Mesodermal cell (in vitro differentiated cells): ENCODE measurements at regions not wholly inside any gene's neighbourhood (a gene's known extent, or its start where the extent isn't known, plus 50 kb on each side); places are given as distances from the start of the nearest gene placed in this dataset.

Experiments
- H3K27ac ChIP-seq: 2 replicates; pipeline ENCODE4 v1.7.0; 2013; ENCODE audit warnings: mild to moderate bottlenecking, low read depth, low read length, moderate library complexity; ENCODE audit not compliant: severe bottlenecking
- H3K36me3 ChIP-seq: 2 replicates; pipeline ENCODE4 v1.7.1; 2013; ENCODE audit warnings: mild to moderate bottlenecking, low read length, moderate library complexity; ENCODE audit not compliant: control insufficient read depth, insufficient read depth
- H3K4me1 ChIP-seq: one replicate; pipeline ENCODE4 v1.7.1; 2013; ENCODE audit warnings: mild to moderate bottlenecking, low read length; ENCODE audit not compliant: insufficient read depth, control insufficient read depth, poor library complexity, severe bottlenecking
- H3K4me3 ChIP-seq: 2 replicates; pipeline ENCODE4 v1.7.0; 2013; ENCODE audit warnings: low read length, control low read depth, mild to moderate bottlenecking; ENCODE audit not compliant: insufficient read depth, poor library complexity, severe bottlenecking; ENCODE audit errors: extremely low read depth
- H3K9me3 ChIP-seq: 2 replicates; pipeline ENCODE4 v1.7.1; 2013; ENCODE audit warnings: mild to moderate bottlenecking, low read length, moderate library complexity; ENCODE audit not compliant: control insufficient read depth
- WGBS, 2 experiments: methylation state at CpG; one replicate each; pipeline ENCODE4 v1.1.5; 2013; ENCODE audit warnings: missing lambda C conversion rate in 2 of 2; ENCODE audit not compliant: insufficient coverage in 2 of 2; 5-methylcytosine and 5-hydroxymethylcytosine counted together

DNA sequence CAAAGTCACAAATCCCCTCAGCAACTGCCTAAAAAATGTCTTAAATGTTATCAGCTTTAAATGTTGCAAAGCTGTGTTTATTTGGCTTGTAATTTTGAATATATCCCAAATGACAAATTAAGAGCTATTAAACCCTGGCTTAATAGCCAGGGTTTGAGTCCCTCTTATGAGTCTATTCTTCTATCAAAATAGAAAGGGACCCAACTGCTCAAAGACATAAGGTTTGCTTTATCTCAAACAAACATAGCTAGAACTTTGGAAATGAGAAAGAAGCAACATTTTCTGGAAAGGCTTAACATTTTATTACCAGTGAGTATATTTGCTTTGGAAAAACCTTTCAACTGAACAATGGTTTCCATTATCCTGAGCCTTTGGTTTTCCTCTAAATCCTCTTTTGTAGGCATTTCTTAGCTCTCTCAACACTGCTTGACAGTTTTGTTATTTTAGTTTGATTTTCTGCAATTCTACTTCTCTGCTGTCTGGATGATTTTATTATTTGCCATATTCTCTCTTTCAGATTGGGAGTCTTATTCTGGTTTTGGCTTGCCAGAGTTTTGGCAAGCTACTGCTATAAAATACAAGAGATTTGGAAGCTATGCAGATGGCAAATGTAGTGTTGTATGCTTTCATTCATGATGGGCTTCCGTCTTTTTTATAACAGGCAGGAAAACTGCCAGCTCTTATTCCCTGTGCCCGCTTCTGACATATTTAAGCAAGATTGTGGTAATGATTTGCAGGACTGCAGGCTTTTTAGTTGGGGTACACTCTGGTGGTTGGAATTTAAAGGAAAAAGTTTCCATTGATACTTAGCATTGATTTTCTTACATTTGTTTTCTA, 734.9 kb downstream of the DTWD2 start:
- Histone ChIP-seq H3K4me3 (no peak overlapping the region), H3K36me3 (no peaks in the 10 kb centered on the region), H3K9me3 (peaks cover 13% of the 10 kb centered on the region), H3K27ac (no peak overlapping the region), H3K4me1 (no peaks in the 10 kb centered on the region)
- 60 to 100% methylated on average over 1 of the region's 2 CpGs for WGBS, 2 experiments

DNA sequence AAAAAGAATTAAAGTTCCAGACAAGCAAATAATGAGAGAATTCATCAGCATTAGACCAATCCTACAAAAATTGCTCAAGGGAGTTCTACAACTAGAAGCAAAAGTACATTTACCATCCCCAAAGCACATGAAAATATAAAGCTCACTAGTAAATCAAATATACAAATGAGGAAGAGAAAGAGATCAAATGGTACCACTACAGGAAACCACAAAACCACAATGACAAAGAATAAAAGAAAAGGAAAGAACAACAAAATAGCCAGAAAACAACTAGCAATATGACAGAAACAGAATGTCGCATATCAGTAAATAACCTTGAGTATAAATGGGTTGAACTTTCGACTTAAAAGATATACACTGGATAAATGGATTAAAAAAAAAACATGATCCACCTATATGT, 739.0 kb downstream of the DTWD2 start:
- H3K4me1 ChIP-seq: no peaks in the 10 kb centered on the region
- H3K4me3 ChIP-seq: no peak overlapping the region
- WGBS, 2 experiments: no CpG with 5 or more reads among the region's 2 CpGs
- H3K36me3 ChIP-seq: no peaks in the 10 kb centered on the region
- H3K9me3 ChIP-seq: peaks cover 13% of the 10 kb centered on the region
- no peak overlapping the region for H3K27ac ChIP-seq

DNA sequence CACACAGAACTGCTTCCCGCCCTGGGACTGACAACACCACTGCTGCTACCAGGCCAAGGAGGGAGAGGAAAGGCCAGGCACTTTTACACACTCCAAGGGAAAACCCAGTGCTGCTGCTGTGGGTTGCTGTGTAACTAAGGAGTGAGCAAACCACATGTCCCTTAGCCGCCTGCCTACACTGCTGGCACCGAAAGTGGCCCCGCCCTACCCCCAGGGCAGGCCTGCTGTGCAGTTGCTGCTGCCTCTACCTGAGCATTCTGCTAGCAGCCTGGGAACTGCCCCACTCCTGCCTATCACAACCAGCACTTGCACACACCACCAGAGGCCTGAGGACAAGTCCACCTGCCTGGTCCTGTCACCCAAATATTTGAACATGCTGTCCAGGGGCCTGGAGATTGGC, 740.9 kb downstream of the DTWD2 start:
- peaks cover 13% of the 10 kb centered on the region for H3K9me3 ChIP-seq
- H3K36me3 ChIP-seq: no peaks in the 10 kb centered on the region
- no peak overlapping the region for H3K27ac ChIP-seq
- no peak overlapping the region for H3K4me3 ChIP-seq
- 70 to 89% methylated on average over 3 of the region's 4 CpGs for WGBS, 2 experiments
- H3K4me1 ChIP-seq: no peaks in the 10 kb centered on the region

DNA sequence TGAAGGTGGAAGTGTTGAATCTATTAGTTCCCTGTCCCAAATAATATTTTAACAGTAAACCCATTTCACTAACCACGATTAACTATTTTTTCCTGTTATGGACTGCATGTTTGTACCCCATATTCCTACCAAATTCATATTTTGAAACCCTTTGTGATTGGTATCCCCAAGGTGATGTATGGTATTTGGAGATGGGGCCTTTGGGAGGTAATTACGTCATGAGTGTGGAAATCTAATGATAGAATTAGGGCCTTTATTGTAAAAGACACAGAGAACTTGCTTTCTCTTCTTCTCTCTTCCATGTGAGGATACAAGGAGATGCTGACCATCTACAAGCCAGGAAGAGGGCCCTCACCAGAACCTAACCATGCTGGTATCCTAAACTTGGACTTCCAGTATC, 744.7 kb downstream of the DTWD2 start:
- H3K4me1 ChIP-seq: no peaks in the 10 kb centered on the region
- WGBS, 2 experiments: no CpG with 5 or more reads among the region's 2 CpGs
- no peaks in the 10 kb centered on the region for H3K9me3 ChIP-seq
- no peak overlapping the region for H3K27ac ChIP-seq
- H3K36me3 ChIP-seq: no peaks in the 10 kb centered on the region
- H3K4me3 ChIP-seq: no peak overlapping the region

DNA sequence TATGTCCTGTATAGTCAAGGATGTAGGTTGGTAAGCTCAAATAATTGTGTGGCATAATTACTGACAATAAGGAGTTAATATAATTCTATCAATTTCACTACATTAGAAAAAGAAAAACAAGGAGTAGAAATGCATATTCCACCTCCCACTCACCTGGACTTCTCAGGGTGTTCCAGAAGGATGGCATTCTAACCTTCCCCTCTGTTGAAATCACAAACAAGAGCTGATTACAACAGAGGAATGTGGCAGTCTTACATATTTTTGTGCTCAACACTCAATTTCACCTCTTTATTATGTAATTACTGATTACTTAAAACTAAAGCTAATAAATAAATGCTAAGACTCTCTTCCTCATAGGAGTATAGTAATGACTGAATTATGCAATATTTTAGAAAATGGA, 745.3 kb downstream of the DTWD2 start:
- no peaks in the 10 kb centered on the region for H3K4me1 ChIP-seq

DNA sequence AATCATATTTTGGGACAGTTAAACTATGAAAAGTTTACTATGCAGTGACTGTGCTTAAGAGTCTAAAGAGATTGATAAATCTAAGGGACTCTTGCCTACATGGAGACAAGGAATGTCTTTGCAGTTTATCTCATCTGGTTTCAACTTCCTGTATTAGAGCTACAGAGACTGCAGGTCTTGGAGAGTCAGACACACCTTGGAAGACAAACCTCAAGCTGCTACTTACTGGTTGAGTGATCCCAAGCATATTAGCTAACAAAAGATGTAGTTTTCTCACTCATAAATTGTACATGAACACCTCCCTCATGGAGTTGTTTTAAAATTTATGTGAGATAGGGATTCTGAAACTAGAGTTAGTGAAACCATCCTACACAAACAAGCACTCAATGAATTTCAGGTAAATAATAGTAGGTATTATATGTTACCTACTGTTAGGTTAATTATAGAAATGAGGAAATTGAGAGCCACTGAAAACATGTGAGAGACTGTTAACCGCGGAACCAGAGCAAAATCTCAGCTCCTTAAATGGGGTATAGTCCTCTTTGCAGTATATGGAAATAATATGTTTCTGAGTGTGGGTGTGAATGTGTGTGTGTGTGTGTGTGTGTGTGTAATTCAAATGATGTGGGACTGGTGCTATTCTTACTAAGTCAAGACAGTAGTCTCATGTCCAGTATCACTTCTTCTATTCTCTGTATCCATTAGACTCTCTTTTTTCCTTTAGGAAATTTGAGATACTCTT, 752.1 kb downstream of the DTWD2 start:
- H3K4me1 ChIP-seq: no peaks in the 10 kb centered on the region
- H3K27ac ChIP-seq: no peak overlapping the region
- no peak overlapping the region for H3K4me3 ChIP-seq
- H3K36me3 ChIP-seq: no peaks in the 10 kb centered on the region
- no peaks in the 10 kb centered on the region for H3K9me3 ChIP-seq
- WGBS, 2 experiments: 100% methylated on average over 2 of the region's 2 CpGs; no CpG with 5 or more reads in 1 of the 2 experiments

More for the DNA sequence above, 745.3 kb downstream of the DTWD2 start:
- Histone ChIP-seq H3K9me3 (no peaks in the 10 kb centered on the region), H3K36me3 (no peaks in the 10 kb centered on the region), H3K27ac (no peak overlapping the region), H3K4me3 (no peak overlapping the region)

DNA sequence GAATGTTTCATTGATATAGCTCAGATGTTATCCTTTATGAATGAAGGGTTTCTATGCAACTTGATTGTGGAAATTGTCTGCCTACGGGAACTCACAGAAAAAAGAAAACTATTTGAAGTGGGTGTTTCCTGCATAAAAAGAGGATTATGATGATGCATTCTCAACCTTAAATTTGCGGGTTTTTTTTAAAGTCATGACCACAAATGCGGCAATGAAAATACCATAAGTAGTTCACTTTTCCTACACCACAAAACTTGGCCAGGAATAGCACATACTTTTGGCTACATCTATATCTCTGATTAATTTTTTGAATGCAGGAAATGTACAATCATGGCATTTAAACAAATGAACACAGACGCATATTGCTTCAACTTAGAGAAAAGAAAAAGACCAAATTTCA, 754.7 kb downstream of the DTWD2 start:
- H3K4me1 ChIP-seq: no peaks in the 10 kb centered on the region
- no peaks in the 10 kb centered on the region for H3K9me3 ChIP-seq
- no peak overlapping the region for H3K4me3 ChIP-seq
- no peaks in the 10 kb centered on the region for H3K36me3 ChIP-seq
- WGBS, 2 experiments: 86 to 100% methylated on average over 1 of the region's 4 CpGs
- H3K27ac ChIP-seq: no peak overlapping the region

DNA sequence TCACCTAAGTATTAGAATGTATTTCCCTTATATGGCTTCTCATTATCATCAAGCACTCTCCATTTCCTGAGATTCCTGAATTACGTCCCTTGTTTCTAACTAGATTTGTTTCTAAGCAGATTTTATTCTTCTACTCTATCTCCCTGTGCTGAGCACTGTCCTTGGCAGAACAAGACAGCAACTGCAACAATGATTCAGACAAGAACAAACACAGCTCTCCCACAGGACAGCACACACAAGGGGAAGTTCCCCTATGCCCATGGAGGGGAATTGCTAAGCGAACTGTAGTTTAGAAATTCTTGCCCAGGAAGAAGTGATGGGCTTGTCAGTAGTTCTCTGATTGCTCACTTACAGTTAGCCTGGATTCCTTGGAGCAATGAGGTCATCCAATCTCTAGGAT, 759.9 kb downstream of the DTWD2 start:
- WGBS, 2 experiments: 75 to 88% methylated on average over 1 of the region's 2 CpGs
- H3K36me3 ChIP-seq: no peaks in the 10 kb centered on the region
- H3K9me3 ChIP-seq: no peaks in the 10 kb centered on the region
- no peaks in the 10 kb centered on the region for H3K4me1 ChIP-seq
- no peak overlapping the region for H3K27ac ChIP-seq
- H3K4me3 ChIP-seq: no peak overlapping the region

DNA sequence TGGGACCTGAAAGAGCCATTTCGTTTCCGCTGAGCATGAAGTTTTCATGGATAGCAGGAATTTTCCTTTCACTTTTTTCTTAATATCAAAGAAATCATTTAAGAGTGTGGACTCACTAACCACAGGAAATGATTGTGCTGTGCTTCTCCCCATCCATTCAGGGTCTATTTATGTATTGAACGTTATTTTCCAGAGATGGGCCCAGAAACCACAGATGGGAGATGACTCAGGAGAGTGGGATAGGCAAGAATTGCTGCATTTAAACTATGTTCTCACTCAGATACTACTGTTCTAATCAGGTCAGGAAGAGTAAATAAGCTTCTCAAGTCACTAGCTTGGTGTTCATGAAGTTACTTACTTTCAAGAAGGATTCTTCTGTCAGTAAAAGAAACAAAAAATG, 763.8 kb downstream of the DTWD2 start:
- no peak overlapping the region for H3K4me3 ChIP-seq
- H3K9me3 ChIP-seq: no peaks in the 10 kb centered on the region
- H3K36me3 ChIP-seq: no peaks in the 10 kb centered on the region
- no peaks in the 10 kb centered on the region for H3K4me1 ChIP-seq
- no peak overlapping the region for H3K27ac ChIP-seq
- 100% methylated on average over 1 of the region's 3 CpGs; no CpG with 5 or more reads in 1 of the 2 experiments for whole genome bisulfite sequencing, 2 experiments

DNA sequence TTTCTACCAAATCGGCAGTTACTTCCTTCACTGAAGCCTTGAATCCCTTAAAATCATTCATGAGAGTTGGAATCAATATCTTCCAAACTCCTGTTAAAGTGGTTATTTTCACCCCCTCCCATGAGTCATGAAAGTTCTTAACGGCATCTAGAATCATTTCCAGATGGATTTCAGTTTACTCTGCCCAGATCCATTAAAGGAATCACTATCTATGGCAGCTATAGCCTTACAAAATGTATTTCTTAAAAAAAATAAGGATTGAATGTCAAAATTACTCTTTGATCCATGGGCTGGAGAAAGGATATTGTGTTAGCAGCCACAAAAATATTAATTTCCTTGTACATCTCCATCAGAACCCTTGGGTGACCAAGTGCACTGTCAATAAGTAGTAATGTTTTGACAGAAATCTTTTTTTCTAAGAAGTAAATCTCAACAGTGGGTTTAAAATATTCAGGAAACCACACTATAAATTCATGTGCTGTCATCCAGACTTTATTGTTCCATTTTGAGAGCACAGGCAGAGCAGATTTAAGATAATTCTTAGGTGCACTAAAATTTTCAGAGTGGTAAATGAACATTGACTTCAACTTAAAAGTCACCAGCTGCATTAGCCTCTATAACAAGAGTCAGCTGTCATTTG, 767.7 kb downstream of the DTWD2 start:
- Histone ChIP-seq H3K9me3 (no peaks in the 10 kb centered on the region), H3K27ac (no peak overlapping the region), H3K4me3 (no peak overlapping the region), H3K4me1 (no peaks in the 10 kb centered on the region), H3K36me3 (no peaks in the 10 kb centered on the region)
- 100% methylated on average over 1 of the region's 2 CpGs for WGBS, 2 experiments

DNA sequence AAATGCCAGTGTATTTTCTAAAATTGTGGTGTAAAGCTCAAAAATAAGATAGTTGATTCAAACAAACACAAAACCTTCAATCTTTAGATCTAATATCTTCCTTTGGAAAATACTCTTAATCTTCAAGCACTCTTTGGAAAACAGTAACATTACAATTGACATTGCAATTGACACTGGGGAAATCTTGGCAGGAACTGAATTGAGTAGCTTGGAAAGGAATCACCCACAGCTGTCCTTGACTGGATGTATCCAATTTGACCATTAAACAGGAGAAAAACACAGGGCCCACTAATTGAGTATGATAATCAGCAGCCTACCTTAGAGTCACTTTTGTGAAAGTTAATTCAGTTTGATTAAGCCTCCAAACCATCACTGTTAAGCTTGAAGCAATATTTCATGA, 776.7 kb downstream of the DTWD2 start:
- H3K27ac ChIP-seq: no peak overlapping the region
- peaks cover 14% of the 10 kb centered on the region for H3K9me3 ChIP-seq
- no peaks in the 10 kb centered on the region for H3K36me3 ChIP-seq
- H3K4me1 ChIP-seq: no peaks in the 10 kb centered on the region
- H3K4me3 ChIP-seq: no peak overlapping the region
